CD4-positive, alpha-beta T cell (primary cell): ENCODE measurements at regions not wholly inside any gene's neighbourhood (a gene's known extent, or its start where the extent isn't known, plus 50 kb on each side); places are given as distances from the start of the nearest gene placed in this dataset.
"Not testable (repeated sequence)": the region's sequence is repeated elsewhere in the genome, so short reads cannot be mapped to it uniquely, and the experiment has no call there.

ENCODE experiments used
- ATAC-seq: fragments of 200-7000 bp; cut with Tn5 transposase; one replicate; pipeline ENCODE4 v1.10.0; 2022; ENCODE audit warnings: mild to moderate bottlenecking; ENCODE audit not compliant: poor library complexity
- CTCF ChIA-PET: fragments of 350-600 bp; sonication (Branson Sonifier 250); formaldehyde crosslinking; loops from one replicate; lab custom pipeline; 2021; ENCODE audit warnings: antibody characterized with exemption, inconsistent platforms; lab: Charles Lee
- POLR2A ChIA-PET: fragments of 350-600 bp; sonication (Branson Sonifier 250); formaldehyde crosslinking; loops from one replicate; lab custom pipeline; 2021; ENCODE audit warnings: antibody characterized with exemption, inconsistent platforms; lab: Charles Lee
- DNase-seq, 14 experiments: peaks; one replicate each; pipeline ENCODE4 v3.0.0-alpha.2; 2013 to 2020; ENCODE audit warnings: mixed read lengths in 2 of 14
- H3K27ac ChIP-seq, 2 donors: one replicate each; pipeline versions ENCODE4 v1.5.1 to v1.7.0; 2013; ENCODE audit warnings: low read length in 2 of 2, low read depth in 1 of 2, mild to moderate bottlenecking in 1 of 2
- H3K27me3 ChIP-seq, 2 experiments: 1 replicate in 1 of 2; 2 replicates in 1 of 2; pipeline versions ENCODE4 v1.6.1 to v1.7.0; 2013; ENCODE audit warnings: low read length in 2 of 2, control low read depth in 1 of 2, mild to moderate bottlenecking in 1 of 2, moderate library complexity in 1 of 2; ENCODE audit not compliant: insufficient read depth in 2 of 2, control insufficient read depth in 1 of 2
- H3K36me3 ChIP-seq: one replicate; pipeline ENCODE4 v1.6.1; 2013; ENCODE audit warnings: low read length, control low read depth; ENCODE audit not compliant: insufficient read depth
- H3K4me1 ChIP-seq: one replicate; pipeline ENCODE4 v1.6.1; 2013; ENCODE audit warnings: low read length, control low read depth; ENCODE audit not compliant: insufficient read depth
- H3K4me3 ChIP-seq: one replicate; pipeline ENCODE4 v1.5.1; 2013; ENCODE audit warnings: mild to moderate bottlenecking, low read length, moderate library complexity
- H3K9me3 ChIP-seq, 2 experiments: 1 replicate in 1 of 2; 2 replicates in 1 of 2; pipeline versions ENCODE4 v1.6.1 to v1.7.0; 2013; ENCODE audit warnings: low read length in 2 of 2, mild to moderate bottlenecking in 2 of 2, control low read depth in 1 of 2, moderate library complexity in 1 of 2; ENCODE audit not compliant: control insufficient read depth in 1 of 2, insufficient read depth in 1 of 2
- H3K27ac Mint-ChIP-seq: one replicate; pipeline ENCODE4 v1.8.0; 2020; ENCODE audit warnings: mixed read lengths
- H3K27me3 Mint-ChIP-seq: one replicate; pipeline ENCODE4 v1.8.0; 2021; ENCODE audit warnings: mixed read lengths
- H3K36me3 Mint-ChIP-seq: one replicate; pipeline ENCODE4 v1.8.0; 2021; ENCODE audit warnings: low read depth, mixed read lengths
- H3K4me1 Mint-ChIP-seq: one replicate; pipeline ENCODE4 v1.8.0; 2021; ENCODE audit warnings: low read depth, mixed read lengths
- H3K4me3 Mint-ChIP-seq: one replicate; pipeline ENCODE4 v1.8.0; 2020; ENCODE audit warnings: mild to moderate bottlenecking, mixed read lengths
- H3K9me3 Mint-ChIP-seq: one replicate; pipeline ENCODE4 v1.8.0; 2020; ENCODE audit warnings: mixed read lengths
- intact Hi-C, 2 experiments: fragments of 100-400 bp; cut with DNase I in 1 of 2; cut with micrococcal nuclease in 1 of 2; formaldehyde crosslinking; loops; one replicate each; pipeline versions ENCODE4 v1.15.1 to v1.9.0; 2023 to 2025; cut with DNase I, micrococcal nuclease
- TF ChIP-seq, protein P1 (sequence below): fragments of 200-600 bp; IDR thresholded peaks from one replicate; pipeline ENCODE4 v1.8.0; 2022; ENCODE audit warnings: antibody characterized with exemption, mild to moderate bottlenecking

DNA sequence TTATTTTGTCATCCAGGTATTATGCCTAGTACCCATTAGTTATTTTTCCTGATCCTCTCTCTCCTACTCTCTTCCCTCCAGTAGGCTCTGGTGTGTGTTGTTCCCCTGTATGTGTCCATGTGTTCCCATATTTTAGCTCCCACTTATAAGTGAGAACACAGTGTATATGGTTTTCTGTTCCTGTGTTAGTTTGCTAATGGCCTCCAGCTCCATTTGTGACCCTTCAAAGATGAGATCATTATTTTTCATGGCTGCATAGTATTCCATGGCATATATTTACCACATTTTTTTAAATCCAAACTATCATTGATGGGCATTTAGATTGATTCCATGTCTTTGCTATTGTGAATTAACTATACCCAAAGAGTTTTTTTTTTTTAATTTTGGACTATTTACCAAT lies 1675.7 kb upstream of the B3GALT2 start:
- H3K27me3 Mint-ChIP-seq = no peaks in the 10 kb centered on the region
- Histone ChIP-seq H3K27ac (no peak overlapping the region), H3K27me3 (no peaks in the 10 kb centered on the region), H3K36me3 (no peaks in the 10 kb centered on the region), H3K4me1 (no peaks in the 10 kb centered on the region), H3K9me3 (peaks cover 0 to 6% of the 10 kb centered on the region in 2 experiments), H3K4me3 (no peak overlapping the region)
- peaks cover 2% of the 10 kb centered on the region for H3K9me3 Mint-ChIP-seq
- no peak for DNase-seq
- ATAC-seq = no peak
- ChIA-PET CTCF (no interaction called here), POLR2A (no interaction called here)
- no peaks in the 10 kb centered on the region for H3K4me1 Mint-ChIP-seq
- no peak overlapping the region for H3K27ac Mint-ChIP-seq
- no peak overlapping the region for H3K4me3 Mint-ChIP-seq
- H3K36me3 Mint-ChIP-seq = no peaks in the 10 kb centered on the region
- intact Hi-C loops = no loop called here
- TF ChIP-seq, protein P1, sequence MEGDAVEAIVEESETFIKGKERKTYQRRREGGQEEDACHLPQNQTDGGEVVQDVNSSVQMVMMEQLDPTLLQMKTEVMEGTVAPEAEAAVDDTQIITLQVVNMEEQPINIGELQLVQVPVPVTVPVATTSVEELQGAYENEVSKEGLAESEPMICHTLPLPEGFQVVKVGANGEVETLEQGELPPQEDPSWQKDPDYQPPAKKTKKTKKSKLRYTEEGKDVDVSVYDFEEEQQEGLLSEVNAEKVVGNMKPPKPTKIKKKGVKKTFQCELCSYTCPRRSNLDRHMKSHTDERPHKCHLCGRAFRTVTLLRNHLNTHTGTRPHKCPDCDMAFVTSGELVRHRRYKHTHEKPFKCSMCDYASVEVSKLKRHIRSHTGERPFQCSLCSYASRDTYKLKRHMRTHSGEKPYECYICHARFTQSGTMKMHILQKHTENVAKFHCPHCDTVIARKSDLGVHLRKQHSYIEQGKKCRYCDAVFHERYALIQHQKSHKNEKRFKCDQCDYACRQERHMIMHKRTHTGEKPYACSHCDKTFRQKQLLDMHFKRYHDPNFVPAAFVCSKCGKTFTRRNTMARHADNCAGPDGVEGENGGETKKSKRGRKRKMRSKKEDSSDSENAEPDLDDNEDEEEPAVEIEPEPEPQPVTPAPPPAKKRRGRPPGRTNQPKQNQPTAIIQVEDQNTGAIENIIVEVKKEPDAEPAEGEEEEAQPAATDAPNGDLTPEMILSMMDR = no peak

DNA sequence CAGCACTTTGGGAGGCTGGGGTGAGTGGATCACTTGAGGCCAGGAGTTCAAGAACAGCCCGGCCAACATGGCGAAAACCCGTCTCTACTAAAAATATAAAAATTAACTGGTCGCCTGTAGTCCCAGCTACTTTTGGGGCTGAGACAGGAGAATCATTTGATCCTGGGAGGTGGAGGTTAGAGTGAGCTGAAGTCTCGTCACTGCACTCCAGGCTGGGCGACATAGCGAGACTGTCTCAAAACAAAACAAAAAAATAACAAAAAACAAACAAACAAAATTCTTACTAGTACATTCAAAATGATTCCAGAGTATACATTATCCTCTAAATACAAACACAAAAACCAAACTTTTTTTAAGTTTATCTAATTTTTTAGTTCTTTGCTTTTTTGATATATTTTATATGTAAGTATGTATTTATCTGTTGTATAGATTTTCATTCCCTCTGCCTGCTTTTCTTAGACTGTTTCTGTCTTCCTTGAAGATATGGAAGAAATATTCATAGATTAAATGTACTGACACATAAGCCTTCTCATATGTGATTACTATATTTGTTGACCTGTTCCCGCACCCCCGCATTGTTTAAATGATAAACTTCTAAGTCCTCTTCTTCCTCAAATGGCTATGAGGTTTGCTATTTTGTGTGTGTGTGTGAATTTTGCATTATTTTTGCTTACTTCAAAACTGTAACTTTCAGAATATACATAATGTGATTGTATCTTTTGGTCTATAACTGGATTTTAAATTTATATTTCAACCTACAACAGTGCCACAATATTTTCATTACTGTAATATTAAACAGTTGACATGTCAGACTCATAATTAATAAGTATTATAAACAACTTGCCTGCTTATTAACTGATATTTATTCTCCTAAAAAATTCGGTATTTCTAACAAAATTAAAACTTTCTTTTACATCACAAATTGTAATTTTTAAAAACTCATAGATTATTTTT lies 1674.1 kb upstream of the B3GALT2 start:
- Histone ChIP-seq H3K4me1 (no peaks in the 10 kb centered on the region), H3K9me3 (peaks cover 0 to 6% of the 10 kb centered on the region in 2 experiments), H3K27me3 (no peaks in the 10 kb centered on the region), H3K36me3 (no peaks in the 10 kb centered on the region), H3K27ac (no peak overlapping the region), H3K4me3 (no peak overlapping the region)
- POLR2A ChIA-PET = no interaction called here
- no peak overlapping the region for H3K27ac Mint-ChIP-seq
- intact Hi-C loops = no loop called here
- DNase-seq = no peak
- H3K27me3 Mint-ChIP-seq = no peaks in the 10 kb centered on the region
- no peak for ATAC-seq
- peaks cover 2% of the 10 kb centered on the region for H3K9me3 Mint-ChIP-seq
- CTCF ChIA-PET = no interaction called here
- TF ChIP-seq, protein P1 = no peak
- H3K4me3 Mint-ChIP-seq = no peak overlapping the region
- no peaks in the 10 kb centered on the region for H3K4me1 Mint-ChIP-seq
- H3K36me3 Mint-ChIP-seq = no peaks in the 10 kb centered on the region

DNA sequence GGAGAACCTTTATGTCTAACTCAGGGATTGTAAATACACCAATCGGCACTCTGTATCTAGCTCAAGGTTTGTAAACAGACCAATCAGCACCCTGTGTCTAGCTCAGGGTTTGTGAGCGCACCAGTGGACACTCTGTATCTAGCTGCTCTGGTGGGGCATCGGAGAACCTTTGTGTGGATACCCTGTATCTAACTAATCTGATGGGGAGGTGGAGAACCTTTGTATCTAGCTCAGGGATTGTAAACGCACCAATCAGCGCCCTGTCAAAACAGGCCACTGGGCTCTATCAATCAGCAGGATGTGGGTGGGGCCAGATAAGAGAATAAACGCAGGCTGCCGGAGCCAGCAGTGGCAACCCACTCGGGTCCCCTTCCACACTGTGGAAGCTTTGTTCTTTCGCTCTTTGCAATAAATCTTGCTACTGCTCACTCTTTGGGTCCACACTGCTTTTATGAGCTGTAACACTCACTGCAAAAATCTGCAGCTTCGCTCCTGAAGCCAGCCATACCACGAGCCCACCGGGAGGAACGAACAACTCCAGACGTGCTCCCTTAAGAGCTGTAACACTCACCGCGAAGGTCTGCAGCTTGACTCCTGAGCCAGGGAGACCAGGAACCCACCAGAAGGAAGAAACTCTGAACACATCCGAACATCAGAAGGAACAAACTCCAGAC lies 1673.2 kb upstream of the B3GALT2 start:
- ATAC-seq, H3K4me3 Mint-ChIP-seq, H3K4me3 ChIP-seq, H3K27ac ChIP-seq, H3K9me3 Mint-ChIP-seq, H3K36me3 ChIP-seq, intact Hi-C loops, H3K27me3 ChIP-seq, CTCF ChIA-PET, H3K36me3 Mint-ChIP-seq, POLR2A ChIA-PET, H3K9me3 ChIP-seq, H3K27me3 Mint-ChIP-seq, H3K4me1 ChIP-seq, H3K27ac Mint-ChIP-seq, H3K4me1 Mint-ChIP-seq: not testable (repeated sequence)
- peak in 1 of 14 experiments; percentile 4 for DNase-seq

DNA sequence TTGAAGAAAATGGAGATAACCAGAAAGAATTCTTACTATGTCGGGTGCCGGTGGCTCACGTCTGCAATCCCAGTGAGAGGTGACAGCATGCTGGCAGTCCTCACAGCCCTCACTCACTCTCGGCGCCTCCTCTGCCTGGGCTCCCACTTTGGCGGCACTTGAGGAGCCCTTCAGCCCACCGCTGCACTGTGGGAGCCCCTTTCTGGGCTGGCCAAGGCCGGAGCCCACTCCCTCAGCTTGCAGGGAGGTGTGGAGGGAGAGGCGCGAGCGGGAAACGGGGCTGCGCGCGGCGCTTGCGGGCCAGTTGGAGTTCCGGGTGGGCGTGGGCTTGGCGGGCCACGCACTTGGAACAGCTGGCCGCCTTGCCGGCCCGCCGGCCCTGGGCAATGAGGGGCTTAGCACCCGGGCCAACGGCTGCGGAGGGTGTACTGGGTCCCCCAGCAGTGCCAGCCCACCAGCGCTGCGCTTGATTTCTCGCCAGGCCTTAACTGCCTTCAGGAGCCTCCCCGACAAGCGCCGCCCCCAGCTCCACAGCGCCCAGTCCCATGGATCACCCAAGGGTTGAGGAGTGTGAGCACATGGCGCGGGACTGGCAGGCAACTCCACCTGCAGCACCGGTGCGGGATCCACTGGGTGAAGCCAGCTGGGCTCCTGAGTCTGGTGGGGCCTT lies 1672.5 kb upstream of the B3GALT2 start:
- H3K36me3 Mint-ChIP-seq, H3K27ac Mint-ChIP-seq, H3K4me1 ChIP-seq, POLR2A ChIA-PET, H3K4me1 Mint-ChIP-seq, H3K27me3 Mint-ChIP-seq, H3K9me3 Mint-ChIP-seq, H3K27me3 ChIP-seq, H3K4me3 Mint-ChIP-seq, intact Hi-C loops, ATAC-seq, H3K9me3 ChIP-seq, CTCF ChIA-PET, H3K4me3 ChIP-seq, H3K36me3 ChIP-seq, H3K27ac ChIP-seq: not testable (repeated sequence)
- peak in 1 of 14 experiments; percentile 0 for DNase-seq
